ENCODE measurements at regions not wholly inside any gene's neighbourhood (a gene's known extent, or its start where the extent isn't known, plus 50 kb on each side); places are given as distances from the start of the nearest gene placed in this dataset.

GRCh38 chr3:124316034-124316287 is 324.0 kb upstream of the ROPN1 start:
- TF ChIP-seq ZFX (IDR thresholded peaks at IDR 0.05), result no peak
- TF ChIP-seq, protein P1, sequence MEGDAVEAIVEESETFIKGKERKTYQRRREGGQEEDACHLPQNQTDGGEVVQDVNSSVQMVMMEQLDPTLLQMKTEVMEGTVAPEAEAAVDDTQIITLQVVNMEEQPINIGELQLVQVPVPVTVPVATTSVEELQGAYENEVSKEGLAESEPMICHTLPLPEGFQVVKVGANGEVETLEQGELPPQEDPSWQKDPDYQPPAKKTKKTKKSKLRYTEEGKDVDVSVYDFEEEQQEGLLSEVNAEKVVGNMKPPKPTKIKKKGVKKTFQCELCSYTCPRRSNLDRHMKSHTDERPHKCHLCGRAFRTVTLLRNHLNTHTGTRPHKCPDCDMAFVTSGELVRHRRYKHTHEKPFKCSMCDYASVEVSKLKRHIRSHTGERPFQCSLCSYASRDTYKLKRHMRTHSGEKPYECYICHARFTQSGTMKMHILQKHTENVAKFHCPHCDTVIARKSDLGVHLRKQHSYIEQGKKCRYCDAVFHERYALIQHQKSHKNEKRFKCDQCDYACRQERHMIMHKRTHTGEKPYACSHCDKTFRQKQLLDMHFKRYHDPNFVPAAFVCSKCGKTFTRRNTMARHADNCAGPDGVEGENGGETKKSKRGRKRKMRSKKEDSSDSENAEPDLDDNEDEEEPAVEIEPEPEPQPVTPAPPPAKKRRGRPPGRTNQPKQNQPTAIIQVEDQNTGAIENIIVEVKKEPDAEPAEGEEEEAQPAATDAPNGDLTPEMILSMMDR (conservative IDR thresholded peaks at IDR 0.05), result no peak
- no peak overlapping the region for H3K27ac ChIP-seq

GRCh38 chr3:124318014-124318413 is 326.1 kb upstream of the ROPN1 start:
- TF ChIP-seq, protein P1 (conservative IDR thresholded peaks at IDR 0.05), result no peak
- no peak for TF ChIP-seq ZFX (IDR thresholded peaks at IDR 0.05)
- H3K27ac ChIP-seq, result no peak overlapping the region

- TF ChIP-seq ZFX (IDR thresholded peaks at IDR 0.05), result no peak
- TF ChIP-seq, protein P1 (conservative IDR thresholded peaks at IDR 0.05), result no peak
- no peak overlapping the region for H3K27ac ChIP-seq
Observed at GRCh38 chr3:124318656-124319055, 326.7 kb upstream of the ROPN1 start.

- no peak for TF ChIP-seq ZFX (IDR thresholded peaks at IDR 0.05)
- TF ChIP-seq, protein P1 (conservative IDR thresholded peaks at IDR 0.05), result no peak
Observed at GRCh38 chr3:124320976-124321375, 329.1 kb upstream of the ROPN1 start.

DNA sequence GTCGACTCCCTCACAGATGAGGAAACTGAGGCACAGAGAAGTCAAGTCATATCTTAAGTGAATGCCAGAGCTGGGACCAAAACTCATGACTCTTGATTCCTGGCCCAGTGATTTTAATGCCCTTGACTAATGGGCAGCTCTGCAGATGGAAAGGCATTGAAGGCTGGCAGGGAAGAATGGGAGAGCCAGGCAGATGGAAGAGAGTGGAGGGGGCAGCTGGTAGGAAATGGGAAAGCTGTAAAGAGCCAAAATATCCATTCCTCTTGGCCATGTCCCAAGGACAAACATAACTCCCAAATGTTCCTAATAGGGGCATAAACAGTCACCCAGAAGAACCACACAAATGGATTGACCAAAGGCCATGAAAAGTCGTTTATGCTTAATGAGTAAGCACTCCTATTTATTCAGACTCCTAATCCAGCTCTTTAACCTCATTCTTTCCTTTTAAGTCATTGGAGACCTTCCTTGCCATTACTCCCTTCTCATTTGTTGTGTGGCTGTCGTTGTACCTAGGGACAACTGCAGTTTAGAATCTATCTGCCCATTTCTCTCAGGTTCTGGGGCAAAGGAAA is 330.5 kb upstream of the ROPN1 start:
- TF ChIP-seq, protein P1 (conservative IDR thresholded peaks at IDR 0.05), result no peak
- no peak for TF ChIP-seq ZFX (IDR thresholded peaks at IDR 0.05)
- no peak overlapping the region for H3K27ac ChIP-seq

More at GRCh38 chr3:124320976-124321375, 329.1 kb upstream of the ROPN1 start:
- no peak overlapping the region for H3K27ac ChIP-seq

DNA sequence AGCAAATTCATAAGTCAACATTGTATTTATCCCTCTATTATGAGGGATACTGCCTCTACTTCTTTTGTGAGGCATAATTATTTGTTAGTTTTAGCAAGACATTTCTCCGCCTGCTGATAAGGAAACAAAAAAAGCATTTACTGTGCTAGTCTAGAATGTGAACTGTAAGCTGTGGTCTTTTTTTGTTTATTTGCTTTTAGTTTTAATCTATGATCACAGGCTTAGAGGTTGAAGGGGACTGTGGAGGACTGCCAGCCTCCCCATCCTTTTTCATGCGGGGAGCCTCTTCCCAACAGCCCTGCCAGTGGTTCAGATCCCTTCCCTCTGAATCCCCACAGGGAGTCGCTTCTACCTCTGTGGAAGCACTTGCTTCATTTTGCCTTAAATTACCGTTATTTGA is 331.0 kb upstream of the ROPN1 start:
- TF ChIP-seq, protein P1 (conservative IDR thresholded peaks at IDR 0.05), result no peak
- no peak for TF ChIP-seq ZFX (IDR thresholded peaks at IDR 0.05)
- no peak overlapping the region for H3K27ac ChIP-seq

GRCh38 chr3:124325248-124325647 is 333.3 kb upstream of the ROPN1 start:
- no peak for TF ChIP-seq ZFX (IDR thresholded peaks at IDR 0.05)
- TF ChIP-seq, protein P1 (conservative IDR thresholded peaks at IDR 0.05), result no peak

More at GRCh38 chr3:124325248-124325647, 333.3 kb upstream of the ROPN1 start:
- H3K27ac ChIP-seq, result no peak overlapping the region
